Gastrocnemius medialis (tissue), 4 donors: ENCODE measurements at regions not wholly inside any gene's neighbourhood (a gene's known extent, or its start where the extent isn't known, plus 50 kb on each side); places are given as distances from the start of the nearest gene placed in this dataset.

Source experiments
- ATAC-seq, 2 donors: fragments of 150-250 bp; one replicate each; pipeline ENCODE4 v1.9.1; 2016
- DNase-seq, 2 donors: peaks; one replicate each; pipeline ENCODE4 v3.0.0-alpha.2; 2019
- H3K27ac ChIP-seq, 4 donors: fragments of 200-600 bp; sonication (generic); 1 replicate in 1 of 4; 2 replicates in 3 of 4; pipeline ENCODE4 v1.5.1; 2016 to 2018; ENCODE audit warnings: mild to moderate bottlenecking in 2 of 4, moderate library complexity in 1 of 4
- H3K27me3 ChIP-seq, 3 donors: fragments of 200-600 bp; sonication (generic) in 2 of 3; 1 replicate in 1 of 3; 2 replicates in 2 of 3; pipeline versions ENCODE4 v1.5.1 to v1.6.0; 2016 to 2019; ENCODE audit warnings: mild to moderate bottlenecking in 1 of 3, moderate library complexity in 1 of 3
- H3K36me3 ChIP-seq, 2 donors: fragments of 200-600 bp; sonication (generic) in 1 of 2; one replicate each; pipeline ENCODE4 v1.5.1; 2017 to 2018
- H3K4me1 ChIP-seq, 2 donors: fragments of 200-600 bp; sonication (generic) in 1 of 2; one replicate each; pipeline ENCODE4 v1.5.1; 2016 to 2017; ENCODE audit warnings: mild to moderate bottlenecking in 2 of 2
- H3K4me3 ChIP-seq, 4 donors: fragments of 200-600 bp; sonication (generic) in 3 of 4; 1 replicate in 1 of 4; 2 replicates in 3 of 4; pipeline ENCODE4 v1.5.1; 2016 to 2019; ENCODE audit warnings: mild to moderate bottlenecking in 2 of 4
- H3K9me3 ChIP-seq, 3 donors: fragments of 200-600 bp; sonication (generic) in 2 of 3; 1 replicate in 1 of 3; 2 replicates in 2 of 3; pipeline ENCODE4 v1.5.1; 2016 to 2019
- CTCF ChIP-seq, 5 experiments: fragments of 450-650 bp in 3 of 5; fragments of 200-600 bp in 2 of 5; sonication (generic) in 2 of 5; IDR thresholded peaks in 4 of 5; conservative IDR thresholded peaks in 1 of 5; 1 replicate in 4 of 5; 2 replicates in 1 of 5; pipeline ENCODE4 v1.5.1; 2016 to 2019; ENCODE audit warnings: antibody characterized with exemption in 5 of 5, mild to moderate bottlenecking in 3 of 5, moderate library complexity in 3 of 5
- POLR2A ChIP-seq, 2 donors: fragments of 450-650 bp; IDR thresholded peaks; one replicate each; pipeline ENCODE4 v1.6.1; 2017; ENCODE audit warnings: antibody characterized with exemption in 2 of 2, mild to moderate bottlenecking in 2 of 2, moderate library complexity in 2 of 2
- in situ Hi-C, 4 donors: fragments of 200-750 bp; cut with MboI; loops; one replicate each; pipeline versions ENCODE4 v1.15.0 to v1.8.0; 2017; ENCODE audit warnings: low sequenced_read_pairs in 4 of 4
- intact Hi-C: fragments of 100-400 bp; cut with DNase I; formaldehyde crosslinking; loops from one replicate; pipeline ENCODE4 v1.15.1; 2023; ENCODE audit warnings: low total_unique reads

GRCh38 chr2:60675301-60675700 is 80.8 kb upstream of the PAPOLG start:
- no peaks in the 10 kb centered on the region for H3K4me1 ChIP-seq
- H3K4me3 ChIP-seq: no peak overlapping the region
- H3K27ac ChIP-seq: no peak overlapping the region
- no peaks in the 10 kb centered on the region for H3K9me3 ChIP-seq
- TF ChIP-seq POLR2A (IDR thresholded peaks at IDR 0.05) (no peak), CTCF (IDR thresholded peaks at IDR 0.05 in 4 of 5, conservative IDR thresholded peaks at IDR 0.05 in 1 of 5) (no peak)
- no peaks in the 10 kb centered on the region for H3K36me3 ChIP-seq
- intact Hi-C loops: loop anchor here (10.0 kb wide), 1 partner anchor 100 kb away; no protein-coding TSS in a partner anchor
- DNase-seq: no peak
- no peak for ATAC-seq
- H3K27me3 ChIP-seq: peaks cover 0 to 5% (median 5%) of the 10 kb centered on the region in 3 donors
- in situ Hi-C loops: no loop called here

GRCh38 chr2:60676706-60677330 is 79.2 kb upstream of the PAPOLG start:
- no peak for ATAC-seq
- H3K27ac ChIP-seq: no peak overlapping the region
- no peak for DNase-seq
- in situ Hi-C loops: no loop called here
- H3K36me3 ChIP-seq: no peaks in the 10 kb centered on the region
- no peaks in the 10 kb centered on the region for H3K9me3 ChIP-seq
- H3K4me1 ChIP-seq: no peaks in the 10 kb centered on the region
- peaks cover 0 to 6% (median 5%) of the 10 kb centered on the region in 3 donors for H3K27me3 ChIP-seq
- intact Hi-C loops: loop anchor here (10.0 kb wide), 1 partner anchor 102 kb away; no protein-coding TSS in a partner anchor
- H3K4me3 ChIP-seq: no peak overlapping the region
- no peak for TF ChIP-seq CTCF (IDR thresholded peaks at IDR 0.05 in 4 of 5, conservative IDR thresholded peaks at IDR 0.05 in 1 of 5)
- TF ChIP-seq POLR2A (IDR thresholded peaks at IDR 0.05): no peak

GRCh38 chr2:60677356-60677755 is 78.7 kb upstream of the PAPOLG start:
- intact Hi-C loops (loop anchor here (10.0 kb wide), 1 partner anchor 103 kb away; no protein-coding TSS in a partner anchor), in situ Hi-C loops (no loop called here)
- no peak for ATAC-seq
- Histone ChIP-seq H3K9me3 (no peaks in the 10 kb centered on the region), H3K4me3 (no peak overlapping the region), H3K4me1 (no peaks in the 10 kb centered on the region), H3K27me3 (peaks cover 0 to 6% (median 5%) of the 10 kb centered on the region in 3 donors), H3K36me3 (no peaks in the 10 kb centered on the region), H3K27ac (no peak overlapping the region)
- DNase-seq: no peak
- TF ChIP-seq POLR2A (IDR thresholded peaks at IDR 0.05): no peak
- no peak for TF ChIP-seq CTCF (IDR thresholded peaks at IDR 0.05 in 4 of 5, conservative IDR thresholded peaks at IDR 0.05 in 1 of 5)

GRCh38 chr2:60678551-60678950 is 77.5 kb upstream of the PAPOLG start:
- H3K4me1 ChIP-seq: no peaks in the 10 kb centered on the region
- no peaks in the 10 kb centered on the region for H3K9me3 ChIP-seq
- H3K27ac ChIP-seq: no peak overlapping the region
- intact Hi-C loops: loop anchor here (10.0 kb wide), 1 partner anchor 104 kb away; no protein-coding TSS in a partner anchor
- H3K4me3 ChIP-seq: no peak overlapping the region
- H3K36me3 ChIP-seq: no peaks in the 10 kb centered on the region
- H3K27me3 ChIP-seq: peaks cover 0 to 6% (median 5%) of the 10 kb centered on the region in 3 donors
- TF ChIP-seq POLR2A (IDR thresholded peaks at IDR 0.05): no peak
- TF ChIP-seq CTCF (IDR thresholded peaks at IDR 0.05 in 4 of 5, conservative IDR thresholded peaks at IDR 0.05 in 1 of 5): no peak
- in situ Hi-C loops: no loop called here
- no peak for DNase-seq
- no peak for ATAC-seq
